ENCODE measurements at regions not wholly inside any gene's neighbourhood (a gene's known extent, or its start where the extent isn't known, plus 50 kb on each side); places are given as distances from the start of the nearest gene placed in this dataset.

GRCh38 chr4:72900952-72901351 is 168.6 kb downstream of the COX18 start:
- ChIA-PET POLR2A (ENCODE audit: unreplicated experiment) (no interaction called here), CTCF (no interaction called here)
- H4K8ac ChIP-seq (ENCODE audit: low read depth in 2 of 2, low read length in 2 of 2): no peak overlapping the region
- H3K36me3 ChIP-seq (ENCODE audit: control insufficient read depth, insufficient read depth, low read length): no peaks in the 10 kb centered on the region
- dilution Hi-C loops (cut with HindIII; ENCODE audit: low sequenced_read_pairs, unreplicated experiment): no loop called here
- H3K4ac ChIP-seq (ENCODE audit: low read depth, low read length): no peak overlapping the region
- no peak overlapping the region for H3K27ac ChIP-seq (ENCODE audit: insufficient read depth, low read length)
- H3K14ac ChIP-seq (replicated peaks; ENCODE audit: low read depth, low read length): no peak overlapping the region
- no peaks in the 10 kb centered on the region for H3K9me3 ChIP-seq (ENCODE audit: control insufficient read depth, insufficient read depth, low read length)
- H3K9me1 ChIP-seq (ENCODE audit: insufficient read depth, low read length): no peaks in the 10 kb centered on the region
- H3K27me3 ChIP-seq (ENCODE audit: control insufficient read depth, insufficient read depth, low read length): no peaks in the 10 kb centered on the region
- H3K9ac ChIP-seq (ENCODE audit: low read depth, low read length): no peak overlapping the region
- intact Hi-C loops (cut with micrococcal nuclease): no loop called here
- BruUV-seq (replicated peaks): no TSS peak
- H3K18ac ChIP-seq (ENCODE audit: low read depth, low read length): no peak overlapping the region
- TF ChIP-seq FOS (IDR thresholded peaks at IDR 0.05; ENCODE audit: low read depth, low read length) (no peak), POLR2A (IDR thresholded peaks at IDR 0.05; ENCODE audit: low read depth, low read length) (no peak), RFX5 (IDR thresholded peaks at IDR 0.05; ENCODE audit: low read depth, low read length) (no peak), MAZ (IDR thresholded peaks at IDR 0.05; ENCODE audit: borderline replicate concordance, low read depth, low read length) (no peak), ELK1 (IDR thresholded peaks at IDR 0.05; ENCODE audit: borderline replicate concordance, low read depth, low read length) (no peak), BHLHE40 (IDR thresholded peaks at IDR 0.05; ENCODE audit: low read depth, low read length) (no peak), CHD1 (IDR thresholded peaks at IDR 0.05; ENCODE audit: low read depth, low read length) (no peak)
- TF ChIP-seq, protein P1, sequence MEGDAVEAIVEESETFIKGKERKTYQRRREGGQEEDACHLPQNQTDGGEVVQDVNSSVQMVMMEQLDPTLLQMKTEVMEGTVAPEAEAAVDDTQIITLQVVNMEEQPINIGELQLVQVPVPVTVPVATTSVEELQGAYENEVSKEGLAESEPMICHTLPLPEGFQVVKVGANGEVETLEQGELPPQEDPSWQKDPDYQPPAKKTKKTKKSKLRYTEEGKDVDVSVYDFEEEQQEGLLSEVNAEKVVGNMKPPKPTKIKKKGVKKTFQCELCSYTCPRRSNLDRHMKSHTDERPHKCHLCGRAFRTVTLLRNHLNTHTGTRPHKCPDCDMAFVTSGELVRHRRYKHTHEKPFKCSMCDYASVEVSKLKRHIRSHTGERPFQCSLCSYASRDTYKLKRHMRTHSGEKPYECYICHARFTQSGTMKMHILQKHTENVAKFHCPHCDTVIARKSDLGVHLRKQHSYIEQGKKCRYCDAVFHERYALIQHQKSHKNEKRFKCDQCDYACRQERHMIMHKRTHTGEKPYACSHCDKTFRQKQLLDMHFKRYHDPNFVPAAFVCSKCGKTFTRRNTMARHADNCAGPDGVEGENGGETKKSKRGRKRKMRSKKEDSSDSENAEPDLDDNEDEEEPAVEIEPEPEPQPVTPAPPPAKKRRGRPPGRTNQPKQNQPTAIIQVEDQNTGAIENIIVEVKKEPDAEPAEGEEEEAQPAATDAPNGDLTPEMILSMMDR (conservative IDR thresholded peaks at IDR 0.05; ENCODE audit: low read depth, low read length): no peak
- H2BK20ac ChIP-seq (ENCODE audit: low read depth, low read length): no peak overlapping the region
- no peaks in the 10 kb centered on the region for H4K20me1 ChIP-seq (ENCODE audit: insufficient read depth, low read length)
- H4K5ac ChIP-seq (ENCODE audit: low read depth, low read length): no peak overlapping the region
- H2AK5ac ChIP-seq (ENCODE audit: low read depth, low read length): no peak overlapping the region
- no peak overlapping the region for H2AK9ac ChIP-seq (replicated peaks; ENCODE audit: low read depth, low read length, poor library complexity)
- H3K56ac ChIP-seq (ENCODE audit: extremely low read depth, insufficient read depth, low read length): no peak overlapping the region
- H2AFZ ChIP-seq (replicated peaks; ENCODE audit: low read length, poor library complexity): no peak overlapping the region
- H2BK5ac ChIP-seq (ENCODE audit: low read depth, low read length, poor library complexity, severe bottlenecking): no peak overlapping the region
- no peak overlapping the region for H3K23ac ChIP-seq (ENCODE audit: low read depth, low read length)
- no peak overlapping the region for H4K91ac ChIP-seq (ENCODE audit: insufficient read depth, low read depth, low read length)
- H3K4me1 ChIP-seq (ENCODE audit: control insufficient read depth, insufficient read depth, low read length): no peaks in the 10 kb centered on the region
- no peak overlapping the region for H3K4me3 ChIP-seq (ENCODE audit: insufficient read depth, low read depth, low read length)
- H3K79me1 ChIP-seq (ENCODE audit: low read depth in 1 of 2, low read length in 2 of 2): no peaks in the 10 kb centered on the region
- in situ Hi-C loops (cut with MboI; ENCODE audit: low sequenced_read_pairs): no loop called here
- H2BK15ac ChIP-seq (ENCODE audit: low read depth, low read length): no peak overlapping the region
- WGBS, 2 experiments (ENCODE audit: extremely low coverage in 2 of 2, insufficient read length in 1 of 2): 0% methylated on average over 2 of the region's 2 CpGs; no CpG with 5 or more reads in 1 of the 2 experiments
- DNase-seq: peak; percentile 16
- no peak overlapping the region for H3K4me2 ChIP-seq (ENCODE audit: low read depth, low read length)
- H2BK120ac ChIP-seq (ENCODE audit: low read depth, low read length): no peak overlapping the region
- ATAC-seq (ENCODE audit: low read depth): no peak

Data from IMR-90 (cell line).